GM18858 (cell line): ENCODE measurements at regions not wholly inside any gene's neighbourhood (a gene's known extent, or its start where the extent isn't known, plus 50 kb on each side); places are given as distances from the start of the nearest gene placed in this dataset.

ENCODE experiments used
- ATAC-seq: cut with Tn5 transposase; IDR thresholded peaks from one replicate; pipeline ENCODE4 v1.9.1; 2021; ENCODE audit not compliant: unreplicated experiment

GRCh38 chr2:22628906-22629305 lies 756.1 kb upstream of the KLHL29 start:
- ATAC-seq, result no peak

GRCh38 chr2:22634167-22634566 lies 750.8 kb upstream of the KLHL29 start:
- ATAC-seq, result no peak

GRCh38 chr2:22656426-22656825 lies 728.6 kb upstream of the KLHL29 start:
- ATAC-seq, result no peak

GRCh38 chr2:22673529-22673928 lies 711.5 kb upstream of the KLHL29 start:
- ATAC-seq, result no peak

- no peak for ATAC-seq
These were observed 701.1 kb upstream of the KLHL29 start for GRCh38 chr2:22683914-22684313.

GRCh38 chr2:22690096-22690495 lies 694.9 kb upstream of the KLHL29 start:
- no peak for ATAC-seq

GRCh38 chr2:22691666-22692065 lies 693.3 kb upstream of the KLHL29 start:
- no peak for ATAC-seq

GRCh38 chr2:22692746-22693145 lies 692.2 kb upstream of the KLHL29 start:
- no peak for ATAC-seq

- no peak for ATAC-seq
These were observed 690.7 kb upstream of the KLHL29 start for GRCh38 chr2:22694300-22694699.

- no peak for ATAC-seq
These were observed 690.1 kb upstream of the KLHL29 start for GRCh38 chr2:22694856-22695255.

- ATAC-seq, result no peak
These were observed 687.8 kb upstream of the KLHL29 start for GRCh38 chr2:22697054-22697788.

GRCh38 chr2:22701561-22702160 lies 683.3 kb upstream of the KLHL29 start:
- ATAC-seq, result no peak

- no peak for ATAC-seq
These were observed 681.6 kb upstream of the KLHL29 start for GRCh38 chr2:22703286-22703920.

- no peak for ATAC-seq
These were observed 665.6 kb upstream of the KLHL29 start for GRCh38 chr2:22719396-22719795.

- no peak for ATAC-seq
These were observed 655.5 kb upstream of the KLHL29 start for GRCh38 chr2:22729466-22729865.

- ATAC-seq, result no peak
These were observed 650.5 kb upstream of the KLHL29 start for GRCh38 chr2:22734373-22735045.

GRCh38 chr2:22737144-22737543 lies 647.8 kb upstream of the KLHL29 start:
- no peak for ATAC-seq

GRCh38 chr2:22741216-22741615 lies 643.8 kb upstream of the KLHL29 start:
- ATAC-seq, result no peak

- ATAC-seq, result peak; percentile 68
These were observed 636.1 kb upstream of the KLHL29 start for GRCh38 chr2:22748909-22749308.

- no peak for ATAC-seq
These were observed 631.5 kb upstream of the KLHL29 start for GRCh38 chr2:22753476-22753875.

GRCh38 chr2:22756276-22757043 lies 628.5 kb upstream of the KLHL29 start:
- no peak for ATAC-seq
